A549 (cell line): ENCODE measurements at regions not wholly inside any gene's neighbourhood (a gene's known extent, or its start where the extent isn't known, plus 50 kb on each side); places are given as distances from the start of the nearest gene placed in this dataset.

Experiments
- ATAC-seq, 2 experiments: fragments of 200-7000 bp in 1 of 2; fragments of >200 bp in 1 of 2; cut with Nextera tagmentation in 1 of 2; cut with Tn5 transposase in 1 of 2; 3 replicates each; pipeline versions ENCODE4 v1.8.0 to v1.9.1; 2018 to 2020; ENCODE audit warnings: mild to moderate bottlenecking in 1 of 2, moderate library complexity in 1 of 2
- CTCF ChIA-PET: fragments of 300-600 bp; sonication (Branson Sonifier 250); formaldehyde crosslinking; extraction: SDS; loops from one replicate; lab custom pipeline; 2021; ENCODE audit warnings: antibody characterized with exemption, inconsistent platforms; lab: Yijun Ruan, JAX
- POLR2A ChIA-PET: fragments of 350-600 bp; formaldehyde crosslinking; extraction: SDS; loops from one replicate; lab custom pipeline; 2021; ENCODE audit warnings: antibody characterized with exemption, inconsistent platforms; lab: Yijun Ruan, JAX
- DNase-seq, 2 experiments: peaks; one replicate each; pipeline versions ENCODE4 v3.0.0 to v3.0.0-alpha.2; 2011 to 2016; ENCODE audit warnings: low read depth in 1 of 2, low spot score in 1 of 2
- FAIRE-seq: peaks from 2 replicates; lab custom pipeline; 2011; peaks lifted over from hg19 to GRCh38; lab: Jason Lieb, UNC
- H3K27ac ChIP-seq, 2 experiments: fragments of >200 bp; sonication (Bioruptor Twin); formaldehyde crosslinking; 3 replicates each; pipeline ENCODE4 v1.5.1; 2016 to 2017
- H3K4me1 ChIP-seq: fragments of >200 bp; sonication (Bioruptor Twin); formaldehyde crosslinking; 3 replicates; pipeline ENCODE4 v1.6.1; 2016
- H3K4me2 ChIP-seq: fragments of >200 bp; sonication (Bioruptor Twin); formaldehyde crosslinking; 3 replicates; pipeline ENCODE4 v1.6.1; 2016
- H3K4me3 ChIP-seq: fragments of >200 bp; sonication (Bioruptor Twin); formaldehyde crosslinking; 3 replicates; pipeline ENCODE4 v1.5.1; 2016
- H3K9me3 ChIP-seq: fragments of >200 bp; sonication (Bioruptor Twin); formaldehyde crosslinking; 3 replicates; pipeline ENCODE4 v1.6.1; 2016
- CHD2 ChIP-seq: fragments of 150-350 bp; IDR thresholded peaks from 2 replicates; pipeline ENCODE4 v1.6.1; 2014; ENCODE audit warnings: low read length; ENCODE audit not compliant: partially characterized antibody
- CHD4 ChIP-seq: fragments of 200-600 bp; sonication (generic); IDR thresholded peaks from 2 replicates; pipeline ENCODE4 v1.6.1; 2016; ENCODE audit warnings: antibody characterized with exemption, mild to moderate bottlenecking, borderline replicate concordance
- CTCF ChIP-seq: fragments of >200 bp; sonication (Bioruptor Twin); formaldehyde crosslinking; IDR thresholded peaks from 3 replicates; pipeline ENCODE4 v1.5.1; 2016
- EHMT2 ChIP-seq: fragments of 200-600 bp; sonication (generic); IDR thresholded peaks from 2 replicates; pipeline ENCODE4 v1.6.1; 2016; ENCODE audit warnings: antibody characterized with exemption, low read depth, mild to moderate bottlenecking, moderate library complexity
- ELK1 ChIP-seq: fragments of 150-350 bp; IDR thresholded peaks from 2 replicates; pipeline ENCODE4 v1.6.1; 2014; ENCODE audit warnings: low read depth, mild to moderate bottlenecking, low read length
- EP300 ChIP-seq, 2 experiments: fragments of >200 bp; sonication (Bioruptor Twin); formaldehyde crosslinking; IDR thresholded peaks; 2 replicates in 1 of 2; 3 replicates in 1 of 2; pipeline ENCODE4 v1.6.1; 2016 to 2017
- ESRRA ChIP-seq: fragments of 150-350 bp; IDR thresholded peaks from 2 replicates; pipeline ENCODE4 v1.6.1; 2014; ENCODE audit warnings: mild to moderate bottlenecking, low read length, borderline replicate concordance
- GATA3 ChIP-seq: IDR thresholded peaks from 2 replicates; pipeline ENCODE4 v1.6.1; 2012; ENCODE audit warnings: borderline replicate concordance
- JUNB ChIP-seq: fragments of >200 bp; sonication (Bioruptor Twin); formaldehyde crosslinking; IDR thresholded peaks from 2 replicates; pipeline ENCODE4 v1.6.1; 2016
- MAZ ChIP-seq: fragments of 150-350 bp; IDR thresholded peaks from 2 replicates; pipeline ENCODE4 v1.6.1; 2014; ENCODE audit warnings: antibody characterized with exemption, low read depth, low read length, borderline replicate concordance
- RAD21 ChIP-seq, 2 experiments: fragments of >200 bp in 1 of 2; sonication (Bioruptor Twin) in 1 of 2; formaldehyde crosslinking in 1 of 2; IDR thresholded peaks in 1 of 2; conservative IDR thresholded peaks in 1 of 2; 2 replicates in 1 of 2; 3 replicates in 1 of 2; pipeline ENCODE4 v1.6.1; 2012 to 2018; ENCODE audit warnings: inconsistent platforms in 1 of 2
- RCOR1 ChIP-seq: fragments of 150-350 bp; IDR thresholded peaks from 2 replicates; pipeline ENCODE4 v1.6.1; 2014; ENCODE audit warnings: antibody characterized with exemption, low read length, low read depth
- SMC3 ChIP-seq: fragments of >200 bp; sonication (Bioruptor Twin); formaldehyde crosslinking; IDR thresholded peaks from 3 replicates; pipeline ENCODE4 v1.6.1; 2018; ENCODE audit warnings: inconsistent platforms
- SREBF2 ChIP-seq: fragments of 450-650 bp; IDR thresholded peaks from 2 replicates; pipeline ENCODE4 v1.6.1; 2014; ENCODE audit warnings: mild to moderate bottlenecking, moderate library complexity
- TP53 ChIP-seq: fragments of 250-450 bp; sonication (Bioruptor Pico); IDR thresholded peaks from 2 replicates; pipeline ENCODE4 v1.5.0; 2021; ENCODE audit warnings: mild to moderate bottlenecking, moderate library complexity
- ZC3H11A ChIP-seq: fragments of 450-650 bp; IDR thresholded peaks from 2 replicates; pipeline ENCODE4 v1.6.1; 2014; ENCODE audit warnings: antibody characterized with exemption, mild to moderate bottlenecking
- ZFP36 ChIP-seq: fragments of 450-650 bp; IDR thresholded peaks from 2 replicates; pipeline ENCODE4 v1.6.1; 2014; ENCODE audit warnings: borderline replicate concordance; ENCODE audit not compliant: partially characterized antibody
- ZSCAN20 ChIP-seq: fragments of 250-450 bp; sonication (Bioruptor Pico); IDR thresholded peaks from 2 replicates; pipeline ENCODE4 v1.8.0; 2022; ENCODE audit warnings: mild to moderate bottlenecking, moderate library complexity
- WGBS: methylation state at CpG from one replicate; pipeline ENCODE4 v1.1.6; 2017; ENCODE audit errors: missing lambda C conversion rate; 5-methylcytosine and 5-hydroxymethylcytosine counted together

- Histone ChIP-seq H3K4me2 (no peak overlapping the region), H3K4me1 (no peaks in the 10 kb centered on the region)
- TF ChIP-seq RAD21 (conservative IDR thresholded peaks at IDR 0.05 in 1 of 2, IDR thresholded peaks at IDR 0.05 in 1 of 2) (peak; percentile 46 to 52), CTCF (peak; percentile 37), CHD4 (no peak), SMC3 (0 out of 3 replicates have a peak, but pooled peaks have one; percentile 17)
- TF ChIP-seq, all 56 proteins: peak for 3
- Histone ChIP-seq H3K4me3 (no peak overlapping the region), H3K27ac (no peak overlapping the region), H3K9me3 (0 out of 3 replicates have a peak, but pooled peaks cover 3% of the 10 kb centered on the region)
- POLR2A ChIA-PET = no interaction called here
- FAIRE-seq = no peak
- CTCF ChIA-PET = interaction anchor here (0.7 to 1.4 kb wide), 3 partner anchors 14 to 550 kb away, joined by 3 to 4 read pairs (median 3); no protein-coding TSS in a partner anchor
- no peak for ATAC-seq
- DNase-seq = peak in 1 of 2 experiments; percentile 29
- 12% methylated on average over 3 of the region's 3 CpGs for WGBS
Observed at GRCh38 chr14:28142400-28143015, 624.1 kb upstream of the FOXG1 start.

- Histone ChIP-seq H3K27ac (no peak overlapping the region), H3K4me2 (no peak overlapping the region), H3K4me3 (no peak overlapping the region), H3K4me1 (no peaks in the 10 kb centered on the region), H3K9me3 (0 out of 3 replicates have a peak, but pooled peaks cover 3% of the 10 kb centered on the region)
- CTCF ChIA-PET = no interaction called here
- FAIRE-seq (no peak), DNase-seq (no peak), ATAC-seq (no peak)
- POLR2A ChIA-PET = no interaction called here
- WGBS = 50% methylated on average over 3 of the region's 3 CpGs
- TF ChIP-seq RCOR1 (no peak), TP53 (no peak), ZC3H11A (no peak), JUNB (no peak), ZFP36 (no peak), EHMT2 (no peak), ELK1 (no peak), CHD2 (no peak), GATA3 (no peak), SREBF2 (no peak), MAZ (no peak), ZSCAN20 (CRISPR knock-in tag) (no peak), EP300 (IDR thresholded peaks at IDR 0.05) (no peak)
Observed at GRCh38 chr14:28143316-28143715, 623.3 kb upstream of the FOXG1 start.

- H3K9me3 ChIP-seq = 0 out of 3 replicates have a peak, but pooled peaks cover 2% of the 10 kb centered on the region
- no peak overlapping the region for H3K4me3 ChIP-seq
- H3K4me1 ChIP-seq = no peaks in the 10 kb centered on the region
- ChIA-PET POLR2A (no interaction called here), CTCF (no interaction called here)
- ATAC-seq (no peak), FAIRE-seq (no peak), DNase-seq (no peak)
- 47% methylated on average over 3 of the region's 3 CpGs for WGBS
- TF ChIP-seq GATA3 (no peak), ESRRA (no peak), TP53 (no peak), EP300 (IDR thresholded peaks at IDR 0.05) (no peak)
- H3K27ac ChIP-seq = no peak overlapping the region
- H3K4me2 ChIP-seq = no peak overlapping the region
Observed at GRCh38 chr14:28151926-28152325, 614.7 kb upstream of the FOXG1 start.
